ENCODE measurements at regions not wholly inside any gene's neighbourhood (a gene's known extent, or its start where the extent isn't known, plus 50 kb on each side); places are given as distances from the start of the nearest gene placed in this dataset.

DNA sequence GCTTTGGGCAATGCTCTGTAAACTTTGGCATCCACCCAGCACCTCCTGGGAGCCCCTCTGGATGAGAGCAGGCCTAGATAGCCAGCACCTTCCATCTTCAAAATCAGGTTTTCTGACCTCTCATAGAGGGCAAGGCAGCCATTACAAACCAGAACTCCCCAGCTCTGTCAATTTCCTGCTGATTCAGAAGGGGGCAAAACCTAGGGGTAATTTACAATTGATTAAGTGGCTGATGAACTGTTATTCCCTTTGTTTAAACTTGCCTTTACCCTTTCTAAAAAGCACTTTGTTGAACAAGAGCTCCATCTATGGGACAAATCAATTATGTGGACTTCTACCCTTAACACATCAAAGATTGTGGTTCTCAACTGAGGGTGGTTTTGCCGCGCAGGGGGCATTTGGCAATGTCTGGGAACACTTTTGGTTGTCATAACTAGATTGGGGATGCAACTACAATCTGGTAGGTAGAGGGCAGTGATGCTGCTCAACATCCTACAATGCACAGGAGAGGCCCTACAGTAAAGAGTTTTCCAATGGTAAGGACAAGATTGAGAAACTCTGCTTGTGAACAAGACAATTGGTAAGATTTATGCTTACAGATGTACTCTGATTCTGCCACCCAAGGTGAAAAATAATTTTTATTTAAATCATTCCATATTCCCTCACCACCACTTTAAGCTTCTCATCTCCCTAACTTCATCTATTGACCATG, 184.1 kb downstream of the MARCHF11 start:
- no peak for TF ChIP-seq POLR2AphosphoS5 (IDR thresholded peaks at IDR 0.05)
- TF ChIP-seq, protein P1, sequence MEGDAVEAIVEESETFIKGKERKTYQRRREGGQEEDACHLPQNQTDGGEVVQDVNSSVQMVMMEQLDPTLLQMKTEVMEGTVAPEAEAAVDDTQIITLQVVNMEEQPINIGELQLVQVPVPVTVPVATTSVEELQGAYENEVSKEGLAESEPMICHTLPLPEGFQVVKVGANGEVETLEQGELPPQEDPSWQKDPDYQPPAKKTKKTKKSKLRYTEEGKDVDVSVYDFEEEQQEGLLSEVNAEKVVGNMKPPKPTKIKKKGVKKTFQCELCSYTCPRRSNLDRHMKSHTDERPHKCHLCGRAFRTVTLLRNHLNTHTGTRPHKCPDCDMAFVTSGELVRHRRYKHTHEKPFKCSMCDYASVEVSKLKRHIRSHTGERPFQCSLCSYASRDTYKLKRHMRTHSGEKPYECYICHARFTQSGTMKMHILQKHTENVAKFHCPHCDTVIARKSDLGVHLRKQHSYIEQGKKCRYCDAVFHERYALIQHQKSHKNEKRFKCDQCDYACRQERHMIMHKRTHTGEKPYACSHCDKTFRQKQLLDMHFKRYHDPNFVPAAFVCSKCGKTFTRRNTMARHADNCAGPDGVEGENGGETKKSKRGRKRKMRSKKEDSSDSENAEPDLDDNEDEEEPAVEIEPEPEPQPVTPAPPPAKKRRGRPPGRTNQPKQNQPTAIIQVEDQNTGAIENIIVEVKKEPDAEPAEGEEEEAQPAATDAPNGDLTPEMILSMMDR (IDR thresholded peaks at IDR 0.05): peak; percentile 35 to 48 (median 36)
- TF ChIP-seq POLR2A (IDR thresholded peaks at IDR 0.05; ENCODE audit: low read depth): no peak
- no peak for TF ChIP-seq EP300 (IDR thresholded peaks at IDR 0.05)

Data from esophagus muscularis mucosa (tissue), 4 donors.